CD4-positive, alpha-beta T cell (primary cell): ENCODE measurements at regions not wholly inside any gene's neighbourhood (a gene's known extent, or its start where the extent isn't known, plus 50 kb on each side); places are given as distances from the start of the nearest gene placed in this dataset.

ENCODE experiments used
- ATAC-seq: fragments of 200-7000 bp; cut with Tn5 transposase; one replicate; pipeline ENCODE4 v1.10.0; 2022; ENCODE audit warnings: mild to moderate bottlenecking; ENCODE audit not compliant: poor library complexity
- CTCF ChIA-PET: fragments of 350-600 bp; sonication (Branson Sonifier 250); formaldehyde crosslinking; loops from one replicate; lab custom pipeline; 2021; ENCODE audit warnings: antibody characterized with exemption, inconsistent platforms; lab: Charles Lee
- POLR2A ChIA-PET: fragments of 350-600 bp; sonication (Branson Sonifier 250); formaldehyde crosslinking; loops from one replicate; lab custom pipeline; 2021; ENCODE audit warnings: antibody characterized with exemption, inconsistent platforms; lab: Charles Lee
- DNase-seq, 14 experiments: peaks; one replicate each; pipeline ENCODE4 v3.0.0-alpha.2; 2013 to 2020; ENCODE audit warnings: mixed read lengths in 2 of 14
- H3K27ac ChIP-seq, 2 donors: one replicate each; pipeline versions ENCODE4 v1.5.1 to v1.7.0; 2013; ENCODE audit warnings: low read length in 2 of 2, low read depth in 1 of 2, mild to moderate bottlenecking in 1 of 2
- H3K27me3 ChIP-seq, 2 experiments: 1 replicate in 1 of 2; 2 replicates in 1 of 2; pipeline versions ENCODE4 v1.6.1 to v1.7.0; 2013; ENCODE audit warnings: low read length in 2 of 2, control low read depth in 1 of 2, mild to moderate bottlenecking in 1 of 2, moderate library complexity in 1 of 2; ENCODE audit not compliant: insufficient read depth in 2 of 2, control insufficient read depth in 1 of 2
- H3K36me3 ChIP-seq: one replicate; pipeline ENCODE4 v1.6.1; 2013; ENCODE audit warnings: low read length, control low read depth; ENCODE audit not compliant: insufficient read depth
- H3K4me1 ChIP-seq: one replicate; pipeline ENCODE4 v1.6.1; 2013; ENCODE audit warnings: low read length, control low read depth; ENCODE audit not compliant: insufficient read depth
- H3K4me3 ChIP-seq: one replicate; pipeline ENCODE4 v1.5.1; 2013; ENCODE audit warnings: mild to moderate bottlenecking, low read length, moderate library complexity
- H3K9me3 ChIP-seq, 2 experiments: 1 replicate in 1 of 2; 2 replicates in 1 of 2; pipeline versions ENCODE4 v1.6.1 to v1.7.0; 2013; ENCODE audit warnings: low read length in 2 of 2, mild to moderate bottlenecking in 2 of 2, control low read depth in 1 of 2, moderate library complexity in 1 of 2; ENCODE audit not compliant: control insufficient read depth in 1 of 2, insufficient read depth in 1 of 2
- H3K27ac Mint-ChIP-seq: one replicate; pipeline ENCODE4 v1.8.0; 2020; ENCODE audit warnings: mixed read lengths
- H3K27me3 Mint-ChIP-seq: one replicate; pipeline ENCODE4 v1.8.0; 2021; ENCODE audit warnings: mixed read lengths
- H3K36me3 Mint-ChIP-seq: one replicate; pipeline ENCODE4 v1.8.0; 2021; ENCODE audit warnings: low read depth, mixed read lengths
- H3K4me1 Mint-ChIP-seq: one replicate; pipeline ENCODE4 v1.8.0; 2021; ENCODE audit warnings: low read depth, mixed read lengths
- H3K4me3 Mint-ChIP-seq: one replicate; pipeline ENCODE4 v1.8.0; 2020; ENCODE audit warnings: mild to moderate bottlenecking, mixed read lengths
- H3K9me3 Mint-ChIP-seq: one replicate; pipeline ENCODE4 v1.8.0; 2020; ENCODE audit warnings: mixed read lengths
- intact Hi-C, 2 experiments: fragments of 100-400 bp; cut with DNase I in 1 of 2; cut with micrococcal nuclease in 1 of 2; formaldehyde crosslinking; loops; one replicate each; pipeline versions ENCODE4 v1.15.1 to v1.9.0; 2023 to 2025; cut with DNase I, micrococcal nuclease
- TF ChIP-seq, protein P1 (sequence below): fragments of 200-600 bp; IDR thresholded peaks from one replicate; pipeline ENCODE4 v1.8.0; 2022; ENCODE audit warnings: antibody characterized with exemption, mild to moderate bottlenecking

DNA sequence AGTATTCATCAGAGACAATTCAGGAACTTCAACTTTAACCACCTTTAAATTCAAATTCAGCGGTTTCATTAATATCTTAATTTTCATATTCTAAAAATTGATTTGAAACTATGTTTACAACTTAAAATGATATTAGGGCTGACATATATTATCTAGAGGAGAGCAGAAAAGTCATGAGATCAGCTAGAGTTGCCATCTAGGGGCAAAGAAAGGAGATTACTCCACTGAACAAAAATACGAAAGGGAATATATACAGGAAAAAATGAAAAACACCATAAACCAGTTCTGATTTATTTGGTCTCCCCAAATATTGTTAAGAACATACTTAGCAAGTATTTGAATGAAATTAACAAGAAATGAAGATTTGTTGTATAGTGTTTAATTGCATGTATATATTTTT, 946.3 kb downstream of the DTWD2 start:
- Histone ChIP-seq H3K27me3 (no peaks in the 10 kb centered on the region), H3K4me1 (no peaks in the 10 kb centered on the region), H3K4me3 (no peak overlapping the region), H3K36me3 (no peaks in the 10 kb centered on the region), H3K27ac (no peak overlapping the region), H3K9me3 (no peaks in the 10 kb centered on the region)
- ATAC-seq (no peak), DNase-seq (no peak)
- ChIA-PET CTCF (no interaction called here), POLR2A (no interaction called here)
- intact Hi-C loops = no loop called here
- no peaks in the 10 kb centered on the region for H3K36me3 Mint-ChIP-seq
- H3K4me1 Mint-ChIP-seq = no peaks in the 10 kb centered on the region
- H3K27ac Mint-ChIP-seq = no peak overlapping the region
- TF ChIP-seq, protein P1, sequence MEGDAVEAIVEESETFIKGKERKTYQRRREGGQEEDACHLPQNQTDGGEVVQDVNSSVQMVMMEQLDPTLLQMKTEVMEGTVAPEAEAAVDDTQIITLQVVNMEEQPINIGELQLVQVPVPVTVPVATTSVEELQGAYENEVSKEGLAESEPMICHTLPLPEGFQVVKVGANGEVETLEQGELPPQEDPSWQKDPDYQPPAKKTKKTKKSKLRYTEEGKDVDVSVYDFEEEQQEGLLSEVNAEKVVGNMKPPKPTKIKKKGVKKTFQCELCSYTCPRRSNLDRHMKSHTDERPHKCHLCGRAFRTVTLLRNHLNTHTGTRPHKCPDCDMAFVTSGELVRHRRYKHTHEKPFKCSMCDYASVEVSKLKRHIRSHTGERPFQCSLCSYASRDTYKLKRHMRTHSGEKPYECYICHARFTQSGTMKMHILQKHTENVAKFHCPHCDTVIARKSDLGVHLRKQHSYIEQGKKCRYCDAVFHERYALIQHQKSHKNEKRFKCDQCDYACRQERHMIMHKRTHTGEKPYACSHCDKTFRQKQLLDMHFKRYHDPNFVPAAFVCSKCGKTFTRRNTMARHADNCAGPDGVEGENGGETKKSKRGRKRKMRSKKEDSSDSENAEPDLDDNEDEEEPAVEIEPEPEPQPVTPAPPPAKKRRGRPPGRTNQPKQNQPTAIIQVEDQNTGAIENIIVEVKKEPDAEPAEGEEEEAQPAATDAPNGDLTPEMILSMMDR = no peak
- H3K27me3 Mint-ChIP-seq = no peaks in the 10 kb centered on the region
- no peaks in the 10 kb centered on the region for H3K9me3 Mint-ChIP-seq
- H3K4me3 Mint-ChIP-seq = no peak overlapping the region

GRCh38 chr5:118040496-118040895, 947.9 kb downstream of the DTWD2 start:
- Histone ChIP-seq H3K36me3 (no peaks in the 10 kb centered on the region), H3K27ac (no peak overlapping the region), H3K4me3 (no peak overlapping the region), H3K9me3 (no peaks in the 10 kb centered on the region), H3K27me3 (no peaks in the 10 kb centered on the region), H3K4me1 (no peaks in the 10 kb centered on the region)
- Mint-ChIP-seq H3K4me3 (no peak overlapping the region), H3K27ac (no peak overlapping the region), H3K27me3 (no peaks in the 10 kb centered on the region), H3K36me3 (no peaks in the 10 kb centered on the region), H3K4me1 (no peaks in the 10 kb centered on the region), H3K9me3 (no peaks in the 10 kb centered on the region)
- CTCF ChIA-PET = no interaction called here
- POLR2A ChIA-PET = no interaction called here
- intact Hi-C loops = no loop called here
- ATAC-seq (no peak), DNase-seq (no peak)
- TF ChIP-seq, protein P1 = no peak

DNA sequence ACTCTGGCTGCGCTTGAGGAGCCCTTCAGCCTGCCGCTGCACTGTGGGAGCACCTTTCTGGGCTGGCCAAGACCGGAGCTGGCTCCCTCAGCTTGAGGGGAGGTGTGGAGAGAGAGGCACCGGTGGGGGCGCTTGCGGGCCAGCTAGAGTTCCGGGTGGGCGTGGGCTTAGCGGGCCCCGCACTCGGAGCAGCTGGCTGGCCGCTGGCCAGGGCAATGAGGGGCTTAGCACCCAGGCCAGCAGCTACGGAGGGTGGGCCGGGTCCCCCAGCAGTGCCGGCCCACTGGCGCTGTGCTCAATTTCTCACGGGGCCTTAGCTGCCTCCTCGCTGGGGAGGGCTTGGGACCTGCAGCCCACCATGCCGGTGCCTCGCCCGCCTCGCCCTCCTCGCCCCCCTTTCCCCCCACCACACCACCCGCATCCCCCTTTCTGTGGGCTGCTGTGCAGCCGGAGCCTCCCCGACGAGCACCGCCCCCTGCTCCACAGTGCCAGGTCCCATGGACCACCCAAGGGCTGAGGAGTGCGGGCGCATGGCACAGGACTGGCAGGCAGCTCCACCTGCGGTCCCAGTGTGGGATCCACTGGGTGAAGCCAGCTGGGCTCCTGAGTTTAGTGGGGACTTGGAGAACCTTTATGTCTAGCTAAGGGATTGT, 954.5 kb downstream of the DTWD2 start:
- TF ChIP-seq, protein P1 = no peak
- no peaks in the 10 kb centered on the region for H3K27me3 ChIP-seq
- POLR2A ChIA-PET = no interaction called here
- peaks cover 0 to 19% of the 10 kb centered on the region in 2 experiments for H3K9me3 ChIP-seq
- ATAC-seq (no peak), DNase-seq (peak in 2 of 14 experiments; percentile 4 to 7)
- no peaks in the 10 kb centered on the region for H3K4me1 ChIP-seq
- Mint-ChIP-seq H3K9me3 (peaks cover 5% of the 10 kb centered on the region), H3K27me3 (no peaks in the 10 kb centered on the region), H3K4me1 (no peaks in the 10 kb centered on the region), H3K36me3 (no peaks in the 10 kb centered on the region), H3K27ac (no peak overlapping the region), H3K4me3 (no peak overlapping the region)
- no peaks in the 10 kb centered on the region for H3K36me3 ChIP-seq
- H3K4me3 ChIP-seq = no peak overlapping the region
- intact Hi-C loops = no loop called here
- CTCF ChIA-PET = no interaction called here
- no peak overlapping the region for H3K27ac ChIP-seq
